Panc1 (cell line): ENCODE measurements at regions not wholly inside any gene's neighbourhood (a gene's known extent, or its start where the extent isn't known, plus 50 kb on each side); places are given as distances from the start of the nearest gene placed in this dataset.
A peak's percentile ranks its signal among the peaks of the same experiment; 100 is the strongest.

Experiments
- ATAC-seq: fragments of 200-7000 bp; cut with Tn5 transposase; 2 replicates; pipeline ENCODE4 v1.9.1; 2020; ENCODE audit warnings: mild to moderate bottlenecking, moderate library complexity
- BruUV-seq: library from RNA; stranded (reverse); fragments of 400-500 nt; replicated peaks from 2 replicates; lab custom pipeline; 2021; lab: Mats Ljungman, UMichigan
- CTCF ChIA-PET: fragments of 300-600 bp; sonication (Branson Sonifier 250); formaldehyde crosslinking; loops from one replicate; lab custom pipeline; 2022; ENCODE audit warnings: antibody characterized with exemption; lab: Charles Lee
- POLR2A ChIA-PET: fragments of 300-600 bp; sonication (Branson Sonifier 250); formaldehyde crosslinking; loops from one replicate; lab custom pipeline; 2022; ENCODE audit warnings: antibody characterized with exemption; lab: Charles Lee
- DNase-seq: peaks from one replicate; pipeline ENCODE4 v3.0.0-alpha.2; 2010; ENCODE audit warnings: low read depth, low spot score
- H3K27ac ChIP-seq: 2 replicates; pipeline ENCODE4 v1.5.1; 2011; ENCODE audit warnings: mild to moderate bottlenecking, low read length, inconsistent platforms
- H3K27me3 ChIP-seq: fragments of 200-500 bp; sonication (Bioruptor generic); 2 replicates; pipeline ENCODE4 v1.6.0; 2014; ENCODE audit warnings: low read length, inconsistent platforms; ENCODE audit not compliant: control insufficient read depth, insufficient read depth
- H3K36me3 ChIP-seq: fragments of 200-500 bp; sonication (Bioruptor generic); 2 replicates; pipeline ENCODE4 v1.5.1; 2014; ENCODE audit warnings: inconsistent platforms, mild to moderate bottlenecking, low read length, moderate library complexity; ENCODE audit not compliant: control insufficient read depth, insufficient read depth
- H3K4me1 ChIP-seq: 2 replicates; pipeline ENCODE4 v1.5.1; 2011; ENCODE audit warnings: inconsistent platforms, mild to moderate bottlenecking, low read length, moderate library complexity; ENCODE audit not compliant: control insufficient read depth, insufficient read depth
- H3K4me3 ChIP-seq, 2 experiments: 2 replicates each; pipeline ENCODE4 v1.5.1; 2011 to 2012; ENCODE audit warnings: low read depth in 2 of 2, low read length in 2 of 2, mild to moderate bottlenecking in 2 of 2, inconsistent platforms in 1 of 2, moderate library complexity in 1 of 2
- H3K9me3 ChIP-seq: fragments of 200-500 bp; sonication (Bioruptor generic); 2 replicates; pipeline ENCODE4 v1.5.1; 2014; ENCODE audit warnings: low read depth, mild to moderate bottlenecking, inconsistent platforms, low read length, moderate library complexity; ENCODE audit not compliant: control insufficient read depth, insufficient read depth
- CTCF ChIP-seq: fragments of 450-650 bp; IDR thresholded peaks from 2 replicates; pipeline ENCODE4 v1.5.1; 2017; ENCODE audit warnings: mild to moderate bottlenecking
- POLR2AphosphoS5 ChIP-seq: IDR thresholded peaks from 2 replicates; pipeline ENCODE4 v1.6.1; 2012; ENCODE audit warnings: mild to moderate bottlenecking, low read depth, low read length, moderate library complexity
- REST ChIP-seq, 2 experiments: IDR thresholded peaks; 2 replicates each; pipeline ENCODE4 v1.6.1; 2011 to 2012; ENCODE audit warnings: low read depth in 2 of 2, control low read depth in 1 of 2, low read length in 1 of 2, mild to moderate bottlenecking in 1 of 2, moderate library complexity in 1 of 2; ENCODE audit not compliant: insufficient read depth in 1 of 2
- SIN3A ChIP-seq: IDR thresholded peaks from 2 replicates; pipeline ENCODE4 v1.6.1; 2012; ENCODE audit warnings: low read depth, mild to moderate bottlenecking, low read length, moderate library complexity, borderline replicate concordance; ENCODE audit not compliant: insufficient read depth
- TCF7L2 ChIP-seq: IDR thresholded peaks from 2 replicates; pipeline ENCODE4 v1.6.1; 2011; ENCODE audit warnings: mild to moderate bottlenecking, low read depth, low read length, inconsistent platforms
- in situ Hi-C: cut with HindIII; loops from 2 replicates; pipeline ENCODE4 v1.10.0; 2016; ENCODE audit warnings: low sequenced_read_pairs, low pct_unique_long_range_greater_than_20kb
- intact Hi-C: fragments of 100-400 bp; cut with micrococcal nuclease; formaldehyde crosslinking; loops from one replicate; pipeline ENCODE4 v1.10.0; 2022; ENCODE audit not compliant: unreplicated experiment

- ChIA-PET CTCF (no interaction called here), POLR2A (no interaction called here)
- H3K4me1 ChIP-seq, result no peaks in the 10 kb centered on the region
- H3K9me3 ChIP-seq, result no peaks in the 10 kb centered on the region
- ATAC-seq (no peak), DNase-seq (no peak)
- TF ChIP-seq REST (IDR thresholded peaks at IDR 0.05; ENCODE audit: insufficient read depth in 1 of 2, low read depth in 2 of 2, low read length in 1 of 2) (no peak), TCF7L2 (no peak), SIN3A (no peak), POLR2AphosphoS5 (no peak), CTCF (no peak)
- H3K27me3 ChIP-seq, result no peaks in the 10 kb centered on the region
- H3K27ac ChIP-seq, result no peak overlapping the region
- in situ Hi-C loops (no loop called here), intact Hi-C loops (no loop called here)
- no peaks in the 10 kb centered on the region for H3K36me3 ChIP-seq
- H3K4me3 ChIP-seq, result no peak overlapping the region
- BruUV-seq, result no TSS peak
Observed at GRCh38 chr12:87849074-87849473, 180.1 kb downstream of the C12orf50 start.

GRCh38 chr12:87848248-87848868, 180.8 kb downstream of the C12orf50 start:
- CTCF ChIA-PET, result no interaction called here
- no peaks in the 10 kb centered on the region for H3K9me3 ChIP-seq
- no peaks in the 10 kb centered on the region for H3K36me3 ChIP-seq
- DNase-seq (peak; percentile 38), ATAC-seq (no peak)
- POLR2A ChIA-PET, result no interaction called here
- intact Hi-C loops (no loop called here), in situ Hi-C loops (no loop called here)
- no peak overlapping the region for H3K4me3 ChIP-seq
- H3K27me3 ChIP-seq, result no peaks in the 10 kb centered on the region
- no peaks in the 10 kb centered on the region for H3K4me1 ChIP-seq
- BruUV-seq, result no TSS peak
- H3K27ac ChIP-seq, result no peak overlapping the region
- TF ChIP-seq CTCF, result peak; percentile 78
- no peak for TF ChIP-seq POLR2AphosphoS5
